ENCODE measurements at regions not wholly inside any gene's neighbourhood (a gene's known extent, or its start where the extent isn't known, plus 50 kb on each side); places are given as distances from the start of the nearest gene placed in this dataset.

DNA sequence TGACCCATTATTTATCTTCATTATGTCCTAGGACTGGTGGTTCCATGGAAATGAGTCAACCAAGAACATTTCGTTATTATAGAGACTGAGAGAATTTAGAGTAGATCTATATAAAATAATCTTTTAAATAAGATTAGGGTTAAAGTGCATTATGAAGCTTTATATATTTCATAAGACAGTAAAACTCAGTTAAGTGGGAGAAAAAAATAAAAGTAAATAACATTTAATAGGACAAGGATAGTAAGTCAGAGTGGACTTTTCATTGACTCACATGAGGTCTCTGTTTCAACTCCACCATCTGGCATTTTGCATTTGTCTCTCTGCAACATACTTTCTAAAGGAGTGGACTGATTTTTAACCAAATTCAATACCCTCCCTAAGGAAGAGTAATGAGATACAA is 125.3 kb upstream of the CCDC68 start:
- no peak overlapping the region for H3K27ac ChIP-seq (ENCODE audit: low read length)
- no peaks in the 10 kb centered on the region for H3F3A ChIP-seq (ENCODE audit: low read length, unreplicated experiment)
- ChIA-PET POLR2A (ENCODE audit: unreplicated experiment) (no interaction called here), CTCF (no interaction called here)
- BruUV-seq (replicated peaks) = no TSS peak
- H3K36me3 ChIP-seq (ENCODE audit: low read depth, low read length) = no peaks in the 10 kb centered on the region
- H3K4me3 ChIP-seq (ENCODE audit: low read length) = no peak overlapping the region
- H3K9ac ChIP-seq (ENCODE audit: low read length) = no peak overlapping the region
- no peaks in the 10 kb centered on the region for H3K27me3 ChIP-seq (ENCODE audit: low read length)
- intact Hi-C loops (cut with micrococcal nuclease) = no loop called here
- TF ChIP-seq EZH2 (IDR thresholded peaks at IDR 0.05; ENCODE audit: low read length, unreplicated experiment) = no peak
- TF ChIP-seq, protein P1, sequence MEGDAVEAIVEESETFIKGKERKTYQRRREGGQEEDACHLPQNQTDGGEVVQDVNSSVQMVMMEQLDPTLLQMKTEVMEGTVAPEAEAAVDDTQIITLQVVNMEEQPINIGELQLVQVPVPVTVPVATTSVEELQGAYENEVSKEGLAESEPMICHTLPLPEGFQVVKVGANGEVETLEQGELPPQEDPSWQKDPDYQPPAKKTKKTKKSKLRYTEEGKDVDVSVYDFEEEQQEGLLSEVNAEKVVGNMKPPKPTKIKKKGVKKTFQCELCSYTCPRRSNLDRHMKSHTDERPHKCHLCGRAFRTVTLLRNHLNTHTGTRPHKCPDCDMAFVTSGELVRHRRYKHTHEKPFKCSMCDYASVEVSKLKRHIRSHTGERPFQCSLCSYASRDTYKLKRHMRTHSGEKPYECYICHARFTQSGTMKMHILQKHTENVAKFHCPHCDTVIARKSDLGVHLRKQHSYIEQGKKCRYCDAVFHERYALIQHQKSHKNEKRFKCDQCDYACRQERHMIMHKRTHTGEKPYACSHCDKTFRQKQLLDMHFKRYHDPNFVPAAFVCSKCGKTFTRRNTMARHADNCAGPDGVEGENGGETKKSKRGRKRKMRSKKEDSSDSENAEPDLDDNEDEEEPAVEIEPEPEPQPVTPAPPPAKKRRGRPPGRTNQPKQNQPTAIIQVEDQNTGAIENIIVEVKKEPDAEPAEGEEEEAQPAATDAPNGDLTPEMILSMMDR (conservative IDR thresholded peaks at IDR 0.05; ENCODE audit: low read depth, low read length) = no peak
- H3K79me2 ChIP-seq (ENCODE audit: low read length) = no peaks in the 10 kb centered on the region
- no peaks in the 10 kb centered on the region for H3K9me2 ChIP-seq (replicated peaks; ENCODE audit: low read length)
- no peaks in the 10 kb centered on the region for H4K20me1 ChIP-seq (ENCODE audit: low read length)
- ATAC-seq (peak; percentile 19; the same call in 1 of the 2 replicates), DNase-seq (no peak)
- H3K9me3 ChIP-seq (ENCODE audit: low read length) = no peaks in the 10 kb centered on the region
- no peak overlapping the region for H3K4me2 ChIP-seq (ENCODE audit: low read length)
- H2AFZ ChIP-seq (ENCODE audit: low read length) = no peak overlapping the region
- no peaks in the 10 kb centered on the region for H3K4me1 ChIP-seq (ENCODE audit: insufficient read depth, low read length)

DNA sequence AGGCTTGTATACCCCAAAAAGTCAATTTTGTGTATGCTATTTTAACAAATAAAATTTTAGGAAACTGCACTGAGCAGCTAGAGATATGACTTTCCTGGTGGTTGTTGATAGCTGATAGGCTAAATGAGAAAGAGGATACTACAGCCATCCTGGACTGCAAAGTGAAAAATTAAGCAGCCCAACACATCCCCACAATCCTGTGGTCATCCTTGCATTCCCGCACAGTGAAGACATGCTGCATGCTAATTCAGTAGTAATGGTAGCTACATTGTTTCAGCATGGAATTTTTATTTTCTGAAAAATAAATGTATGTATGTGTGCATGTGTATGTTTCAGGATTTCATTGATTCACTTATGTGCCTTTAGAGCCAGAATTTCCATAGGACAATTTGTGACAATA is 124.2 kb upstream of the CCDC68 start:
- no peaks in the 10 kb centered on the region for H3K36me3 ChIP-seq (ENCODE audit: low read depth, low read length)
- no peak overlapping the region for H3K27ac ChIP-seq (ENCODE audit: low read length)
- intact Hi-C loops (cut with micrococcal nuclease) = no loop called here
- H4K20me1 ChIP-seq (ENCODE audit: low read length) = no peaks in the 10 kb centered on the region
- DNase-seq (no peak), ATAC-seq (no peak)
- H3K9me2 ChIP-seq (replicated peaks; ENCODE audit: low read length) = no peaks in the 10 kb centered on the region
- no peaks in the 10 kb centered on the region for H3K79me2 ChIP-seq (ENCODE audit: low read length)
- H2AFZ ChIP-seq (ENCODE audit: low read length) = no peak overlapping the region
- no peaks in the 10 kb centered on the region for H3K27me3 ChIP-seq (ENCODE audit: low read length)
- POLR2A ChIA-PET (ENCODE audit: unreplicated experiment) = no interaction called here
- H3F3A ChIP-seq (ENCODE audit: low read length, unreplicated experiment) = no peaks in the 10 kb centered on the region
- no peaks in the 10 kb centered on the region; the same call in 1 of the 2 replicates for H3K4me1 ChIP-seq (ENCODE audit: insufficient read depth, low read length)
- BruUV-seq (replicated peaks) = no TSS peak
- no peak for TF ChIP-seq EZH2 (IDR thresholded peaks at IDR 0.05; ENCODE audit: low read length, unreplicated experiment)
- TF ChIP-seq, protein P1 (conservative IDR thresholded peaks at IDR 0.05; ENCODE audit: low read depth, low read length) = no peak
- TF ChIP-seq EZH2phosphoT487 (IDR thresholded peaks at IDR 0.05; ENCODE audit: borderline replicate concordance, low read length) = no peak
- H3K9ac ChIP-seq (ENCODE audit: low read length) = no peak overlapping the region
- H3K4me2 ChIP-seq (ENCODE audit: low read length) = no peak overlapping the region
- H3K9me3 ChIP-seq (ENCODE audit: low read length) = no peaks in the 10 kb centered on the region
- no peak overlapping the region for H3K4me3 ChIP-seq (ENCODE audit: low read length)
- CTCF ChIA-PET = no interaction called here

DNA sequence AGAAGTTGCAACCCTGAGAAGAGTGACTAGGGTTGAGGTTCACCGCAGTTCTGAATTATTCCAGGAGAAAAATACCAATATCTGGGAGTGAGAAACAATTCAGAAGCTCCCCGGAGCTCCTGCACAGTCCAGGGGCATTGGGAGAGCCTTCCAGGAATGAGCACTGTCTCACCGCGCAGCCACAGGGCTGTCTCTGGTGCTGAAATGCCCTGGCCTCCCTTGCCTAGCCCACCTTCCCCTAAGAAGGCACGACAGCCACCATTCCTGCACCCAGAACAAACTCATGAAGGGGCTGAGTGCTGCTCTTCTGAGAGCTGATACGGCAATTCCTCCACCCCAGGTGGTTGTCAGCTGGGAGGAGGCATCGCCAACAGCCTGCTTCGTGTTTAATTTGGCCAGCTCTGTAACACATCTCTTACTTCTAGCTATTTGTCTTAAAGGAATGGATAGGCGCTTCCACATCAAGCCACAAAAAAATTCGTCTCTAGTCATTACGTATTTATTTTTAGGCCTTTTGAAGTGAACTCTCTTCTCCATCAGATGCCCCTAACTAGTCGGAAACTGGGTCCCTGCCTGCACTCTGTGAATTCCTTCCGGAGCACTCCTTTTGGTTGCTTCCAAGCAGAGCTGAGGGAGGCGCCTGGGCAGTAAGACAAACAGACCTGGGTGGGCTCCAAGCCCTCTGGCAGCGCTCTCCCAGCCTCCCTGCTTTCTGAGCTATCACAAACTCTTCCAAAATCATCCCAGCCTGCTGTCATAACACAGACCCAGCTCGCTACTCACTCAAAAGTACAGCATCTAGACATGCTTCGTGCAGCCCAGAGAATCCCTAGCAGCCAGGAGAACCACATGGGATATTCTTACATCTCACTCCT is 120.5 kb upstream of the CCDC68 start:
- BruUV-seq (replicated peaks) = no TSS peak
- DNase-seq (no peak), ATAC-seq (no peak)
- POLR2A ChIA-PET (ENCODE audit: unreplicated experiment) = no interaction called here
- CTCF ChIA-PET = no interaction called here
- Histone ChIP-seq H3K4me2 (ENCODE audit: low read length) (no peak overlapping the region), H3K4me3 (ENCODE audit: low read length) (no peak overlapping the region), H3K79me2 (ENCODE audit: low read length) (no peaks in the 10 kb centered on the region), H3K27ac (ENCODE audit: low read length) (no peak overlapping the region), H3F3A (ENCODE audit: low read length, unreplicated experiment) (no peaks in the 10 kb centered on the region), H3K27me3 (ENCODE audit: low read length) (no peaks in the 10 kb centered on the region), H3K9ac (ENCODE audit: low read length) (no peak overlapping the region), H4K20me1 (ENCODE audit: low read length) (no peaks in the 10 kb centered on the region), H2AFZ (ENCODE audit: low read length) (no peak overlapping the region), H3K9me2 (replicated peaks; ENCODE audit: low read length) (no peaks in the 10 kb centered on the region), H3K4me1 (ENCODE audit: insufficient read depth, low read length) (no peaks in the 10 kb centered on the region; the same call in 1 of the 2 replicates), H3K36me3 (ENCODE audit: low read depth, low read length) (no peaks in the 10 kb centered on the region), H3K9me3 (ENCODE audit: low read length) (no peaks in the 10 kb centered on the region)
- intact Hi-C loops (cut with micrococcal nuclease) = no loop called here
- TF ChIP-seq EZH2 (IDR thresholded peaks at IDR 0.05; ENCODE audit: low read length, unreplicated experiment) = no peak
- TF ChIP-seq, protein P1 (conservative IDR thresholded peaks at IDR 0.05; ENCODE audit: low read depth, low read length) = no peak
- TF ChIP-seq EZH2phosphoT487 (IDR thresholded peaks at IDR 0.05; ENCODE audit: borderline replicate concordance, low read length) = no peak
